Chondrocyte (in vitro differentiated cells): ENCODE measurements at regions not wholly inside any gene's neighbourhood (a gene's known extent, or its start where the extent isn't known, plus 50 kb on each side); places are given as distances from the start of the nearest gene placed in this dataset.

Source experiments
- DNase-seq: peaks from one replicate; pipeline ENCODE4 v3.0.0; 2021; ENCODE audit warnings: mixed read lengths, low spot score
- H3K27ac Mint-ChIP-seq: one replicate; pipeline ENCODE4 v1.8.0; 2021; ENCODE audit warnings: mild to moderate bottlenecking, moderate library complexity, mixed read lengths; ENCODE audit not compliant: unreplicated experiment
- H3K27me3 Mint-ChIP-seq: 2 replicates; pipeline ENCODE4 v1.8.0; 2021; ENCODE audit warnings: low read depth, mixed read lengths
- H3K36me3 Mint-ChIP-seq: 2 replicates; pipeline ENCODE4 v1.8.0; 2021; ENCODE audit warnings: low read depth, mixed read lengths
- H3K4me1 Mint-ChIP-seq: 2 replicates; pipeline ENCODE4 v1.8.0; 2021; ENCODE audit warnings: low read depth, mild to moderate bottlenecking, mixed read lengths
- H3K4me3 Mint-ChIP-seq: one replicate; pipeline ENCODE4 v1.8.0; 2021; ENCODE audit warnings: mild to moderate bottlenecking, moderate library complexity, mixed read lengths; ENCODE audit not compliant: unreplicated experiment
- H3K9me3 Mint-ChIP-seq: 2 replicates; pipeline ENCODE4 v1.8.0; 2021; ENCODE audit warnings: low read depth, mixed read lengths
- CTCF ChIP-seq: fragments of 200-600 bp; sonication (generic); IDR thresholded peaks from 2 replicates; pipeline ENCODE4 v1.5.0; 2021; ENCODE audit warnings: antibody characterized with exemption, mild to moderate bottlenecking, moderate library complexity

- no peak for TF ChIP-seq CTCF
- H3K36me3 Mint-ChIP-seq: no peaks in the 10 kb centered on the region
- H3K27me3 Mint-ChIP-seq: no peaks in the 10 kb centered on the region
- DNase-seq: no peak
- H3K9me3 Mint-ChIP-seq: no peaks in the 10 kb centered on the region
- H3K27ac Mint-ChIP-seq: no peak overlapping the region
- H3K4me3 Mint-ChIP-seq: no peak overlapping the region
- H3K4me1 Mint-ChIP-seq: no peaks in the 10 kb centered on the region
Measured at GRCh38 chr7:68518060-68518459, 1080.2 kb upstream of the AUTS2 start.

- Mint-ChIP-seq H3K27me3 (no peaks in the 10 kb centered on the region), H3K4me1 (no peaks in the 10 kb centered on the region), H3K27ac (no peak overlapping the region), H3K9me3 (peaks cover 5% of the 10 kb centered on the region), H3K4me3 (no peak overlapping the region), H3K36me3 (no peaks in the 10 kb centered on the region)
- no peak for DNase-seq
- no peak for TF ChIP-seq CTCF
Measured at GRCh38 chr7:68524126-68524525, 1074.1 kb upstream of the AUTS2 start.

GRCh38 chr7:68529221-68529620 is 1069.1 kb upstream of the AUTS2 start:
- Mint-ChIP-seq H3K9me3 (peaks cover 5% of the 10 kb centered on the region), H3K27me3 (no peaks in the 10 kb centered on the region), H3K4me3 (no peak overlapping the region), H3K4me1 (no peaks in the 10 kb centered on the region), H3K27ac (no peak overlapping the region), H3K36me3 (no peaks in the 10 kb centered on the region)
- DNase-seq: no peak
- no peak for TF ChIP-seq CTCF

GRCh38 chr7:68535266-68535665 is 1063.0 kb upstream of the AUTS2 start:
- no peak overlapping the region for H3K4me3 Mint-ChIP-seq
- no peak overlapping the region for H3K27ac Mint-ChIP-seq
- TF ChIP-seq CTCF: no peak
- H3K36me3 Mint-ChIP-seq: no peaks in the 10 kb centered on the region
- H3K4me1 Mint-ChIP-seq: no peaks in the 10 kb centered on the region
- no peaks in the 10 kb centered on the region for H3K9me3 Mint-ChIP-seq
- DNase-seq: no peak
- H3K27me3 Mint-ChIP-seq: no peaks in the 10 kb centered on the region

GRCh38 chr7:68537051-68537773 is 1061.1 kb upstream of the AUTS2 start:
- DNase-seq: no peak
- Mint-ChIP-seq H3K4me1 (no peaks in the 10 kb centered on the region), H3K27me3 (no peaks in the 10 kb centered on the region), H3K36me3 (peaks cover 2% of the 10 kb centered on the region), H3K27ac (no peak overlapping the region), H3K9me3 (peaks cover 8% of the 10 kb centered on the region), H3K4me3 (no peak overlapping the region)
- no peak for TF ChIP-seq CTCF
